Neuronal stem cell (in vitro differentiated cells): ENCODE measurements at regions not wholly inside any gene's neighbourhood (a gene's known extent, or its start where the extent isn't known, plus 50 kb on each side); places are given as distances from the start of the nearest gene placed in this dataset.
"Not testable (repeated sequence)": the region's sequence is repeated elsewhere in the genome, so short reads cannot be mapped to it uniquely, and the experiment has no call there.

Experiments used
- DNase-seq: peaks from one replicate; pipeline ENCODE4 v3.0.0-alpha.2; 2013; ENCODE audit warnings: low spot score
- H2AFZ ChIP-seq: one replicate; pipeline ENCODE4 v1.6.1; 2013; ENCODE audit warnings: mild to moderate bottlenecking, low read length, inconsistent platforms
- H2AK5ac ChIP-seq: 2 replicates; pipeline ENCODE4 v1.6.1; 2013; ENCODE audit warnings: low read depth, mild to moderate bottlenecking, inconsistent platforms, low read length, moderate library complexity, mixed read lengths
- H2BK120ac ChIP-seq: 2 replicates; pipeline ENCODE4 v1.6.1; 2013; ENCODE audit warnings: low read depth, mild to moderate bottlenecking, inconsistent platforms, low read length, moderate library complexity, mixed read lengths
- H2BK12ac ChIP-seq: one replicate; pipeline ENCODE4 v1.6.1; 2013; ENCODE audit warnings: low read length, inconsistent platforms
- H2BK15ac ChIP-seq: 2 replicates; pipeline ENCODE4 v1.6.1; 2013; ENCODE audit warnings: mild to moderate bottlenecking, low read length, inconsistent platforms, mixed read lengths
- H2BK5ac ChIP-seq: one replicate; pipeline ENCODE4 v1.6.1; 2013; ENCODE audit warnings: inconsistent platforms, mild to moderate bottlenecking, low read length, moderate library complexity
- H3K14ac ChIP-seq: one replicate; pipeline ENCODE4 v1.6.1; 2013; ENCODE audit warnings: low read length, inconsistent platforms
- H3K18ac ChIP-seq: 2 replicates; pipeline ENCODE4 v1.6.1; 2013; ENCODE audit warnings: low read length, inconsistent platforms
- H3K23ac ChIP-seq: 2 replicates; pipeline ENCODE4 v1.6.1; 2013; ENCODE audit warnings: low read depth, mild to moderate bottlenecking, mixed read lengths, low read length, inconsistent platforms; ENCODE audit not compliant: poor library complexity
- H3K27ac ChIP-seq: replicated peaks from 3 replicates; pipeline ENCODE4 v1.5.1; 2013; ENCODE audit warnings: low read length, inconsistent platforms
- H3K27me3 ChIP-seq, 3 experiments: 2 replicates each; pipeline ENCODE4 v1.6.1; 2013; ENCODE audit warnings: low read length in 3 of 3, mild to moderate bottlenecking in 2 of 3, inconsistent platforms in 1 of 3, low read depth in 1 of 3, mixed read lengths in 1 of 3, moderate library complexity in 1 of 3; ENCODE audit not compliant: control insufficient read depth in 3 of 3, insufficient read depth in 3 of 3
- H3K36me3 ChIP-seq, 2 donors: replicated peaks in 1 of 2; 2 replicates each; pipeline ENCODE4 v1.6.1; 2013; ENCODE audit warnings: low read length in 2 of 2; ENCODE audit not compliant: control insufficient read depth in 2 of 2, insufficient read depth in 2 of 2
- H3K4ac ChIP-seq: 2 replicates; pipeline ENCODE4 v1.6.1; 2013; ENCODE audit warnings: inconsistent platforms, mild to moderate bottlenecking, low read length, moderate library complexity
- H3K4me1 ChIP-seq, 2 donors: 1 replicate in 1 of 2; 2 replicates in 1 of 2; pipeline ENCODE4 v1.6.1; 2013; ENCODE audit warnings: low read length in 2 of 2, low read depth in 1 of 2; ENCODE audit not compliant: control insufficient read depth in 2 of 2, insufficient read depth in 1 of 2
- H3K4me2 ChIP-seq: one replicate; pipeline ENCODE4 v1.6.1; 2013; ENCODE audit warnings: mild to moderate bottlenecking, low read length, inconsistent platforms; ENCODE audit not compliant: insufficient read depth, poor library complexity, severe bottlenecking
- H3K4me3 ChIP-seq, 2 donors: 2 replicates each; pipeline ENCODE4 v1.5.1; 2013; ENCODE audit warnings: low read length in 2 of 2, mild to moderate bottlenecking in 2 of 2, inconsistent platforms in 1 of 2, moderate library complexity in 1 of 2
- H3K79me1 ChIP-seq: one replicate; pipeline ENCODE4 v1.6.1; 2013; ENCODE audit warnings: low read depth, mild to moderate bottlenecking, inconsistent platforms, low read length, moderate library complexity
- H3K9ac ChIP-seq: one replicate; pipeline ENCODE4 v1.6.1; 2013; ENCODE audit warnings: mild to moderate bottlenecking, low read depth, low read length, inconsistent platforms; ENCODE audit not compliant: poor library complexity
- H3K9me3 ChIP-seq, 2 donors: replicated peaks in 1 of 2; 2 replicates each; pipeline versions ENCODE3 to v1.6.1; 2013; ENCODE audit warnings: low read length in 2 of 2, mild to moderate bottlenecking in 2 of 2, inconsistent platforms in 1 of 2, low read depth in 1 of 2, mixed read lengths in 1 of 2, moderate library complexity in 1 of 2; ENCODE audit not compliant: control insufficient read depth in 2 of 2, insufficient read depth in 1 of 2
- H4K8ac ChIP-seq: one replicate; pipeline ENCODE4 v1.6.1; 2013; ENCODE audit warnings: low read depth, mild to moderate bottlenecking, inconsistent platforms, low read length, moderate library complexity
- H4K91ac ChIP-seq: one replicate; pipeline ENCODE4 v1.6.1; 2013; ENCODE audit warnings: low read length, low read depth, mild to moderate bottlenecking, inconsistent platforms; ENCODE audit not compliant: poor library complexity
- WGBS, 2 donors: extraction: QIAGEN DNeasy Blood & Tissue Kit; methylation state at CpG; one replicate each; pipeline ENCODE4 v1.1.7; 2013; ENCODE audit warnings: missing lambda C conversion rate in 2 of 2, mixed read lengths in 1 of 2; ENCODE audit not compliant: insufficient read length in 2 of 2, insufficient replicate concordance in 1 of 2; ENCODE audit errors: extremely low coverage in 2 of 2; 5-methylcytosine and 5-hydroxymethylcytosine counted together

- H2AFZ ChIP-seq, H2BK5ac ChIP-seq, H3K27ac ChIP-seq, H2BK12ac ChIP-seq, H4K8ac ChIP-seq, H2AK5ac ChIP-seq, H2BK15ac ChIP-seq, H3K4me1 ChIP-seq, H4K91ac ChIP-seq, H3K27me3 ChIP-seq, H3K4ac ChIP-seq, H3K4me3 ChIP-seq, H3K14ac ChIP-seq, H3K79me1 ChIP-seq, H3K4me2 ChIP-seq, H3K9me3 ChIP-seq, H3K36me3 ChIP-seq, DNase-seq, H3K9ac ChIP-seq, H2BK120ac ChIP-seq, H3K23ac ChIP-seq, H3K18ac ChIP-seq: not testable (repeated sequence)
- WGBS, 2 donors: no CpG with 5 or more reads among the region's 10 CpGs
These were observed 146.2 kb downstream of the ARRDC4 start for GRCh38 chr15:98106615-98107194.

- no peaks in the 10 kb centered on the region for H3K4me1 ChIP-seq
- no peak overlapping the region for H2BK12ac ChIP-seq
- H3K4ac ChIP-seq: no peak overlapping the region
- H3K4me2 ChIP-seq: no peak overlapping the region
- no peak overlapping the region for H2AK5ac ChIP-seq
- no peak overlapping the region for H2AFZ ChIP-seq
- H3K9me3 ChIP-seq: no peaks in the 10 kb centered on the region
- H3K79me1 ChIP-seq: no peaks in the 10 kb centered on the region
- H3K18ac ChIP-seq: no peak overlapping the region
- H4K8ac ChIP-seq: no peak overlapping the region
- H4K91ac ChIP-seq: no peak overlapping the region
- no peak overlapping the region for H3K27ac ChIP-seq
- no peaks in the 10 kb centered on the region for H3K27me3 ChIP-seq
- DNase-seq: no peak
- no peak overlapping the region for H3K14ac ChIP-seq
- no peak overlapping the region for H3K23ac ChIP-seq
- no peaks in the 10 kb centered on the region for H3K36me3 ChIP-seq
- H3K9ac ChIP-seq: no peak overlapping the region
- no peak overlapping the region for H2BK120ac ChIP-seq
- H3K4me3 ChIP-seq: no peak overlapping the region
- no peak overlapping the region for H2BK15ac ChIP-seq
- no peak overlapping the region for H2BK5ac ChIP-seq
- WGBS, 2 donors: no CpG with 5 or more reads among the region's 3 CpGs
These were observed 151.3 kb downstream of the ARRDC4 start for GRCh38 chr15:98111806-98112205.

DNA sequence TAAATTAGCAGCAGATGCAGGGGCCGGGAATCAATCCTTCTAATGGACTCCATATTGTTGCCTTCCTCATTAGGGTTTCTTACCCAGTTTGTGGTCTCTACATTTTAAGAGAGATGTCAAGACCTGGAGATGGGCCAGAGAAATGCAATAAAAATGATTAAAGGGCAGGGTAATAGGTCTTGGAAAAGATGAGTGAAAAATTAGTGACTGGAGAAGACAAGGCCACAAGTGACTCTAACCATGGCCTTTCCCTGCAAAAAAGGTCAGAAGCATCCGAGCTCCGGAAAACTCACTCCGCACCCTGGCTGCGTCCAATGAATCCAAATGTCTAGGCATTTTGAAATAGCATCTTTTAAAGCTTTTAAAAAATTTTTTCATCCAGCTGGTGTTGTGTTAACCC lies 152.8 kb downstream of the ARRDC4 start:
- Histone ChIP-seq H3K27me3 (no peaks in the 10 kb centered on the region), H3K4me3 (no peak overlapping the region), H2AFZ (no peak overlapping the region), H2BK15ac (no peak overlapping the region), H3K79me1 (no peaks in the 10 kb centered on the region), H3K9ac (no peak overlapping the region), H3K9me3 (no peaks in the 10 kb centered on the region), H2BK5ac (no peak overlapping the region), H2BK120ac (no peak overlapping the region), H3K4me1 (no peaks in the 10 kb centered on the region), H3K36me3 (no peaks in the 10 kb centered on the region), H3K23ac (no peak overlapping the region), H3K18ac (no peak overlapping the region), H4K8ac (no peak overlapping the region), H3K4me2 (no peak overlapping the region), H4K91ac (no peak overlapping the region), H3K27ac (no peak overlapping the region), H3K4ac (no peak overlapping the region), H2BK12ac (no peak overlapping the region), H2AK5ac (no peak overlapping the region), H3K14ac (no peak overlapping the region)
- no CpG with 5 or more reads among the region's 5 CpGs for WGBS, 2 donors
- DNase-seq: no peak

GRCh38 chr15:98120561-98120960 lies 160.1 kb downstream of the ARRDC4 start:
- Histone ChIP-seq H3K9ac (no peak overlapping the region), H3K4ac (no peak overlapping the region), H3K23ac (no peak overlapping the region), H4K8ac (no peak overlapping the region), H3K27ac (no peak overlapping the region), H3K4me3 (no peak overlapping the region), H3K14ac (no peak overlapping the region), H2BK5ac (no peak overlapping the region), H2BK15ac (no peak overlapping the region), H3K27me3 (no peaks in the 10 kb centered on the region), H3K9me3 (no peaks in the 10 kb centered on the region), H3K79me1 (no peaks in the 10 kb centered on the region), H2AFZ (no peak overlapping the region), H3K4me1 (no peaks in the 10 kb centered on the region), H2BK12ac (no peak overlapping the region), H2BK120ac (no peak overlapping the region), H4K91ac (no peak overlapping the region), H3K4me2 (no peak overlapping the region), H3K18ac (no peak overlapping the region), H3K36me3 (no peaks in the 10 kb centered on the region), H2AK5ac (no peak overlapping the region)
- no peak for DNase-seq
- no CpG with 5 or more reads among the region's 3 CpGs for WGBS, 2 donors
